ENCODE measurements at regions not wholly inside any gene's neighbourhood (a gene's known extent, or its start where the extent isn't known, plus 50 kb on each side); places are given as distances from the start of the nearest gene placed in this dataset.
"Not testable (repeated sequence)": the region's sequence is repeated elsewhere in the genome, so short reads cannot be mapped to it uniquely, and the experiment has no call there.

- FAIRE-seq (no peak), DNase-seq (ENCODE audit: insufficient read length, low spot score) (no peak)
Measured at GRCh38 chr16:59964232-59964924, 1230.3 kb upstream of the GOT2 start.

GRCh38 chr16:59959311-59959710 lies 1225.2 kb upstream of the GOT2 start:
- no peak for FAIRE-seq
- DNase-seq (ENCODE audit: insufficient read length, low spot score), result no peak

GRCh38 chr16:59950431-59950830 lies 1216.3 kb upstream of the GOT2 start:
- DNase-seq (ENCODE audit: insufficient read length, low spot score), result no peak
- FAIRE-seq, result no peak

- not testable (repeated sequence) for FAIRE-seq; DNase-seq (ENCODE audit: insufficient read length, low spot score)
Measured at GRCh38 chr16:59944041-59944440, 1209.9 kb upstream of the GOT2 start.

- DNase-seq (ENCODE audit: insufficient read length, low spot score), result no peak
- FAIRE-seq, result no peak
Measured at GRCh38 chr16:59941594-59941993, 1207.5 kb upstream of the GOT2 start.

- DNase-seq (ENCODE audit: insufficient read length, low spot score), result no peak
Measured at GRCh38 chr16:59920054-59920453, 1185.9 kb upstream of the GOT2 start.

GRCh38 chr16:59913666-59914065 lies 1179.5 kb upstream of the GOT2 start:
- FAIRE-seq (no peak), DNase-seq (ENCODE audit: insufficient read length, low spot score) (no peak)

More at GRCh38 chr16:59920054-59920453, 1185.9 kb upstream of the GOT2 start:
- FAIRE-seq, result no peak

- DNase-seq (ENCODE audit: insufficient read length, low spot score) (no peak), FAIRE-seq (no peak)
Measured at GRCh38 chr16:59909262-59909661, 1175.1 kb upstream of the GOT2 start.

- DNase-seq (ENCODE audit: insufficient read length, low spot score), result no peak
- FAIRE-seq, result no peak
Measured at GRCh38 chr16:59907611-59908010, 1173.5 kb upstream of the GOT2 start.

- no peak for DNase-seq (ENCODE audit: insufficient read length, low spot score)
- FAIRE-seq, result no peak
Measured at GRCh38 chr16:59905606-59906005, 1171.5 kb upstream of the GOT2 start.

GRCh38 chr16:59905131-59905530 lies 1171.0 kb upstream of the GOT2 start:
- FAIRE-seq (no peak), DNase-seq (ENCODE audit: insufficient read length, low spot score) (no peak)

GRCh38 chr16:59899940-59900339 lies 1165.8 kb upstream of the GOT2 start:
- DNase-seq (ENCODE audit: insufficient read length, low spot score) (no peak), FAIRE-seq (no peak)

- DNase-seq (ENCODE audit: insufficient read length, low spot score) (no peak), FAIRE-seq (no peak)
Measured at GRCh38 chr16:59892376-59892775, 1158.3 kb upstream of the GOT2 start.

- FAIRE-seq (no peak), DNase-seq (ENCODE audit: insufficient read length, low spot score) (no peak)
Measured at GRCh38 chr16:59887856-59888255, 1153.7 kb upstream of the GOT2 start.

- no peak for DNase-seq (ENCODE audit: insufficient read length, low spot score)
- no peak for FAIRE-seq
Measured at GRCh38 chr16:59886021-59886420, 1151.9 kb upstream of the GOT2 start.

- DNase-seq (ENCODE audit: insufficient read length, low spot score), result no peak
- FAIRE-seq, result no peak
Measured at GRCh38 chr16:59881376-59881775, 1147.3 kb upstream of the GOT2 start.

GRCh38 chr16:59880611-59881010 lies 1146.5 kb upstream of the GOT2 start:
- FAIRE-seq, result no peak
- DNase-seq (ENCODE audit: insufficient read length, low spot score), result no peak

GRCh38 chr16:59878999-59879398 lies 1144.9 kb upstream of the GOT2 start:
- DNase-seq (ENCODE audit: insufficient read length, low spot score) (no peak), FAIRE-seq (no peak)

- FAIRE-seq, result no peak
- DNase-seq (ENCODE audit: insufficient read length, low spot score), result no peak
Measured at GRCh38 chr16:59878479-59878878, 1144.4 kb upstream of the GOT2 start.

GRCh38 chr16:59864981-59865666 lies 1131.0 kb upstream of the GOT2 start:
- DNase-seq (ENCODE audit: insufficient read length, low spot score) (no peak), FAIRE-seq (no peak)

- FAIRE-seq (no peak), DNase-seq (ENCODE audit: insufficient read length, low spot score) (no peak)
Measured at GRCh38 chr16:59859676-59860402, 1125.7 kb upstream of the GOT2 start.
